PC-3 (cell line): ENCODE measurements at regions not wholly inside any gene's neighbourhood (a gene's known extent, or its start where the extent isn't known, plus 50 kb on each side); places are given as distances from the start of the nearest gene placed in this dataset.

Source experiments
- ATAC-seq: fragments of 200-7000 bp; cut with Tn5 transposase; 2 replicates; pipeline ENCODE4 v1.9.1; 2020; ENCODE audit warnings: mild to moderate bottlenecking, moderate library complexity
- BruUV-seq: library from RNA; stranded (reverse); fragments of 400-500 nt; replicated peaks from 2 replicates; lab custom pipeline; 2021; lab: Mats Ljungman, UMichigan
- CTCF ChIA-PET: fragments of 300-600 bp; sonication (Branson Sonifier 250); formaldehyde crosslinking; loops from one replicate; lab custom pipeline; 2022; ENCODE audit warnings: antibody characterized with exemption; lab: Charles Lee
- POLR2A ChIA-PET: fragments of 300-600 bp; sonication (Branson Sonifier 250); formaldehyde crosslinking; loops from one replicate; lab custom pipeline; 2022; ENCODE audit warnings: antibody characterized with exemption; ENCODE audit not compliant: unreplicated experiment; lab: Charles Lee
- DNase-seq: peaks from one replicate; pipeline ENCODE4 v3.0.0-alpha.2; 2015
- H2AFZ ChIP-seq: fragments of 300-600 bp; sonication (generic); 2 replicates; pipeline ENCODE4 v1.6.0; 2016; ENCODE audit warnings: antibody characterized with exemption, low read length
- H3F3A ChIP-seq: fragments of 300-600 bp; sonication (generic); one replicate; pipeline ENCODE4 v1.6.0; 2017; ENCODE audit warnings: antibody characterized with exemption, low read length, control low read depth, mild to moderate bottlenecking; ENCODE audit not compliant: unreplicated experiment
- H3K27ac ChIP-seq: fragments of 300-600 bp; sonication (generic); 2 replicates; pipeline ENCODE4 v1.5.1; 2016; ENCODE audit warnings: mild to moderate bottlenecking, low read length
- H3K27me3 ChIP-seq: fragments of 300-600 bp; sonication (generic); 2 replicates; pipeline ENCODE4 v1.6.1; 2016; ENCODE audit warnings: low read length, mixed read lengths
- H3K36me3 ChIP-seq: fragments of 300-600 bp; sonication (generic); 2 replicates; pipeline ENCODE4 v1.6.1; 2016; ENCODE audit warnings: low read depth, mixed run types, low read length, mixed read lengths
- H3K4me1 ChIP-seq: fragments of 300-600 bp; sonication (generic); 2 replicates; pipeline ENCODE4 v1.5.1; 2016; ENCODE audit warnings: low read length; ENCODE audit not compliant: insufficient read depth
- H3K4me2 ChIP-seq: fragments of 300-600 bp; sonication (generic); 2 replicates; pipeline ENCODE4 v1.6.0; 2016; ENCODE audit warnings: low read length
- H3K4me3 ChIP-seq: fragments of 300-600 bp; sonication (generic); 2 replicates; pipeline ENCODE4 v1.5.1; 2016; ENCODE audit warnings: mild to moderate bottlenecking, low read length, mixed read lengths
- H3K79me2 ChIP-seq: fragments of 300-600 bp; sonication (generic); 2 replicates; pipeline ENCODE4 v1.6.1; 2017; ENCODE audit warnings: low read length, mixed read lengths
- H3K9ac ChIP-seq: fragments of 300-600 bp; sonication (generic); 2 replicates; pipeline ENCODE4 v1.6.0; 2016; ENCODE audit warnings: mild to moderate bottlenecking, low read length
- H3K9me2 ChIP-seq: fragments of 300-600 bp; sonication (generic); replicated peaks from 2 replicates; pipeline ENCODE4 v1.6.1; 2016; ENCODE audit warnings: mixed run types, low read length, mixed read lengths
- H3K9me3 ChIP-seq: fragments of 300-600 bp; sonication (generic); 2 replicates; pipeline ENCODE4 v1.6.1; 2016; ENCODE audit warnings: low read length, mixed read lengths
- H4K20me1 ChIP-seq: fragments of 300-600 bp; sonication (generic); 2 replicates; pipeline ENCODE4 v1.6.1; 2016; ENCODE audit warnings: low read length, mixed read lengths
- CTCF ChIP-seq: fragments of 300-600 bp; sonication (generic); conservative IDR thresholded peaks from 2 replicates; pipeline ENCODE4 v1.5.1; 2017; ENCODE audit warnings: antibody characterized with exemption, low read depth, mild to moderate bottlenecking, low read length
- EZH2 ChIP-seq: fragments of 300-600 bp; sonication (generic); IDR thresholded peaks from one replicate; pipeline ENCODE4 v1.6.1; 2017; ENCODE audit warnings: antibody characterized with exemption, mild to moderate bottlenecking, low read length; ENCODE audit not compliant: unreplicated experiment
- EZH2phosphoT487 ChIP-seq: fragments of 300-600 bp; sonication (generic); IDR thresholded peaks from 2 replicates; pipeline ENCODE4 v1.6.1; 2018; ENCODE audit warnings: mild to moderate bottlenecking, antibody characterized with exemption, low read length, borderline replicate concordance
- intact Hi-C: fragments of 100-400 bp; cut with micrococcal nuclease; formaldehyde crosslinking; loops from 2 replicates; pipeline ENCODE4 v1.9.0; 2023

DNA sequence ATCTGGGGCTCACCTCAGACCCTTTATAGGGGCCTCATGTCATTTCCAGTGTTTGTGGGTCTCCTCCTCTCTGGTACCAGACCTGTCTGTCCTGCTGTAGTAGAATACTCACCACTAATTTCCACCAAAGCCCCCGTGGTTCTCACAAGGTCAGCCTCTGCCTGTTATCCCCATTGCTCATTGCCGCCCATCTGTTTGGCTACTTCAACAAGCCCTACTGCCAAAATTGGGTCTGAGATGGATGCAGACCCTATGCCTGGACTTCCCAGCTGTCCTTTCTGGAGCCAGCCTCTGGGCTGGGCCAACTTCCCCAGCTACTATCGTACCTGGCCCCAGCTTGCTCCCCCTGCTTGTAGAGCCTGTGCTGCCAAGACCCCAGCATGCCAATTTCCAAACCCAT lies 152.1 kb upstream of the ISX start:
- no peak overlapping the region for H3K4me2 ChIP-seq
- POLR2A ChIA-PET, result no interaction called here
- no TSS peak for BruUV-seq
- ATAC-seq (no peak), DNase-seq (no peak)
- TF ChIP-seq CTCF (no peak), EZH2 (no peak), EZH2phosphoT487 (no peak)
- H3K27ac ChIP-seq, result no peak overlapping the region
- intact Hi-C loops, result no loop called here
- no peak overlapping the region for H2AFZ ChIP-seq
- H3K4me3 ChIP-seq, result no peak overlapping the region
- no peaks in the 10 kb centered on the region for H3K9me3 ChIP-seq
- no peak overlapping the region for H3K9ac ChIP-seq
- no peaks in the 10 kb centered on the region for H3K4me1 ChIP-seq
- no peaks in the 10 kb centered on the region for H3K79me2 ChIP-seq
- H3K36me3 ChIP-seq, result no peaks in the 10 kb centered on the region
- no peaks in the 10 kb centered on the region for H3F3A ChIP-seq
- no peaks in the 10 kb centered on the region for H3K27me3 ChIP-seq
- H3K9me2 ChIP-seq, result no peaks in the 10 kb centered on the region
- CTCF ChIA-PET, result no interaction called here
- H4K20me1 ChIP-seq, result no peaks in the 10 kb centered on the region

GRCh38 chr22:34914846-34915245 lies 151.1 kb upstream of the ISX start:
- no peak overlapping the region for H3K4me3 ChIP-seq
- POLR2A ChIA-PET, result no interaction called here
- H3K27ac ChIP-seq, result no peak overlapping the region
- H3K4me2 ChIP-seq, result no peak overlapping the region
- no peaks in the 10 kb centered on the region for H3K9me2 ChIP-seq
- ATAC-seq, result no peak
- no peaks in the 10 kb centered on the region for H3F3A ChIP-seq
- BruUV-seq, result no TSS peak
- H3K4me1 ChIP-seq, result no peaks in the 10 kb centered on the region
- no peak overlapping the region for H2AFZ ChIP-seq
- DNase-seq, result no peak
- CTCF ChIA-PET, result no interaction called here
- no peaks in the 10 kb centered on the region for H3K36me3 ChIP-seq
- no peak overlapping the region for H3K9ac ChIP-seq
- H3K79me2 ChIP-seq, result no peaks in the 10 kb centered on the region
- TF ChIP-seq CTCF (no peak), EZH2 (no peak), EZH2phosphoT487 (no peak)
- H4K20me1 ChIP-seq, result no peaks in the 10 kb centered on the region
- H3K27me3 ChIP-seq, result no peaks in the 10 kb centered on the region
- intact Hi-C loops, result no loop called here
- no peaks in the 10 kb centered on the region for H3K9me3 ChIP-seq

DNA sequence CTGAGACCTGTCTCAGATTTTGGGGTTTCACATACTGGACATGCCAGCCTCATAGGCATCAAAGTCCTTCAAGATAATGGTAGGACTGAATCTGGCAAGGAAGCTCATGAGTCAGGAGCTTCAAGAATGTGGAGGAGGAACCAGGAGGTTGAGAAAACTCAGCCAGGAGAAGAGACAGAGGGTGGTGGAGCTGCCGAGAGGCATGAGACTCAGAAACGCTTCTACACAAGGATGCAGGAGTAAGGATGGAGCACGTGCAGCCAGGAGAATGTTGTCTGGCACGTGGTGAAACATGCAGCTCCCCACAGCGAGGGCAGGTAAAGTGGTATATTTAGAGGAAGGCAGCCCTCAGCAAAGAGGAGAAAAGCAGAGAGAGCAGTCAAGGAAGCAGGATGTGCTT lies 148.7 kb upstream of the ISX start:
- Histone ChIP-seq H3K27me3 (no peaks in the 10 kb centered on the region), H3K9me2 (no peaks in the 10 kb centered on the region), H2AFZ (no peak overlapping the region), H3K9ac (no peak overlapping the region), H3K4me2 (no peak overlapping the region), H3K79me2 (no peaks in the 10 kb centered on the region), H3F3A (no peaks in the 10 kb centered on the region), H3K27ac (no peak overlapping the region), H3K36me3 (no peaks in the 10 kb centered on the region), H3K9me3 (no peaks in the 10 kb centered on the region), H3K4me3 (no peak overlapping the region), H4K20me1 (no peaks in the 10 kb centered on the region), H3K4me1 (no peaks in the 10 kb centered on the region)
- no peak for DNase-seq
- POLR2A ChIA-PET, result no interaction called here
- TF ChIP-seq EZH2, result no peak
- TF ChIP-seq CTCF, result no peak
- no peak for TF ChIP-seq EZH2phosphoT487
- no peak for ATAC-seq
- BruUV-seq, result no TSS peak
- intact Hi-C loops, result no loop called here
- CTCF ChIA-PET, result no interaction called here
